GM21576 (cell line): ENCODE measurements at regions not wholly inside any gene's neighbourhood (a gene's known extent, or its start where the extent isn't known, plus 50 kb on each side); places are given as distances from the start of the nearest gene placed in this dataset.
"Not testable (repeated sequence)": the region's sequence is repeated elsewhere in the genome, so short reads cannot be mapped to it uniquely, and the experiment has no call there.

Source experiments
- ATAC-seq: cut with Tn5 transposase; IDR thresholded peaks from one replicate; pipeline ENCODE4 v1.9.1; 2021; ENCODE audit warnings: mild to moderate bottlenecking, moderate library complexity; ENCODE audit not compliant: unreplicated experiment

DNA sequence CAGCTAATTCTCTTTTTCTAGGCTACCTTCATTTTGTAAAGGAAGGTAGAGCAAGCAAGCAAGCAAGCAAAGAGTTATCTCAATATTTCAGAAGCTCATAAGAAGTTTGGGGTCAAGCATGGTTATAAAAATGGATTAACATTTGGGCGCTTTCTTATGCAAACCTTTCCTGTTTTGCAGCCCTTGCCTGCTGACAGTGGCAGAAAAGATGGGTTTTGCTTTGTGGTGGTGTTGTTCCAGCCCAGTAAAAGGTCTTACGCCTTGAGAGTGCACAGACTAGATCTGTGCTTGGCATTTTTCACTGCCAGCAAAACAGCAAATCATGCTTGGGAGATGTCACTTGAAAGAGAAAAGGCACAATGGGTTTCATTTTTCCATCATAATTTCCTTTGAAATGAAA lies 1320.6 kb upstream of the CELF4 start:
- ATAC-seq: no peak

DNA sequence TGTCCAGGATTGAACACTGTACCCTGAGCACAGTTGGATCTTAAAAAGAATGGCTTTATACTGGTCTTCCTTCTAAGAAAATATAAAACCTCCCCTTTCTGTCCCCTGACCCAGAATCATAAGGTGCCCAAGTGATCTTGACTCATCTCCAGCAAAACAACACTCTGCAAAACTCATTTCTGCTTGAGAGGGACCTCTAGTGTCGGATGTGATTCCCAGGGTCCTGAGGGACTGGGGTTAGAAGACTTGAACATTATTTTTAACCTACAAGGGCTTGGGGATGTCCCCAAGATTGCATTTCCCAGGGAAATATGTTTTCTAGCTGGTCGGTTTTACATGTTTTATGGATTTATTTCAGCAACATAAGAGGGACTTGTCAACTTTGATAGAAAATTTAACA lies 1318.5 kb upstream of the CELF4 start:
- ATAC-seq: no peak

DNA sequence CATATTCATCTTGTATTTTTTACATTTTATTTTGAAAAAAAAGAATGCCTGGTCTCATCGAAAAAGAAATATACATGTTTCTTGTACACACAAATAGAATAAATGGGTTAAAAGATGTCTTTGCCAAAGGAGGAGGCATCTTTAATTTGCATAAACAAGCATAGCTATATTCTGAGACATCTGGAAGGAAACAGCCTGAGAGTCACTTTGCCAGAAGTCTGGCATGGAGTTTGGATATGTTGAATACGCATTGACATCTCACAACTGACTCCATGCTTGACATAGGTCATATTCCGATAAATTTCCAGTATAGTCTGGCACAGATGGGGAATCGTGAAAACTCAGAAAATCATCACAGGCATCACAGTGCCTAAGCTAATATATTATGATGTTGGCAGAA lies 1317.5 kb upstream of the CELF4 start:
- no peak for ATAC-seq

DNA sequence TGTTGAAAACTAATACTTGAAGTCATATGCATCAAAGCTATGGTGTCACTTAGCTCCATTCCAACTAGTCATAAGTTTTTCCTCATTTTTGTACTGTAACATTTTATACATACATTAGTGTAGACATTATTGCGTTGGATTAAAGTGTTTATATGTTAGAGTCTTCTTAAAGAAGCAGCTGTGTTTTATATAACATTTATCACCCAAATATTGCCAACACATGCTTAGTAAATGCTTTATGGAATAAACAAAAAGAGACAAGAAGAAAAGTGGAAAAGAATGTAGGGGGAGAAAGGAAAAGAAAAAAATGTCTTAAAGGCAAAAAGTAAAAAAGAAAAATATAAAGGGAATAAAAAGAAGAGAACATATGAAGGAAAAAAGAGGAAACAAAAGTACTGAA lies 1314.3 kb upstream of the CELF4 start:
- ATAC-seq: no peak

DNA sequence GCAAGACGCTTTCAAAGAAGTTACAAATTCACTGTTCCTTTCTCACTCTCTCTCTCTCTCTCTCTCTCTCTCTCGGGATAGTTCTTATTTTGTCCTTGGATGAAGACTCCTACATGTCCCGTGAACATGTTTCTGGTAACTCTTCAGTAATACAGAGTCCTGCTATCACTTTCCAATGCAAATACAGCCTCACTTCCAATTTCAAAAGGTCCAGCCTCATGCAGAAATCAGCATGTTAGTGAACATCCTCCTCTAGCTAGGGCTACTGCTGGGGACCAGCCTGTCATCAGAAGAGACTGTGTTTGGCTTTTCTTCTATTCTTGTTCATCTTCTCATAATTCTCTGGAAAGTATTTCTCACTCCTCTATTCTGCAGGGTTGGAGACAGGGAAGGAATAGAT lies 1306.7 kb upstream of the CELF4 start:
- no peak for ATAC-seq

DNA sequence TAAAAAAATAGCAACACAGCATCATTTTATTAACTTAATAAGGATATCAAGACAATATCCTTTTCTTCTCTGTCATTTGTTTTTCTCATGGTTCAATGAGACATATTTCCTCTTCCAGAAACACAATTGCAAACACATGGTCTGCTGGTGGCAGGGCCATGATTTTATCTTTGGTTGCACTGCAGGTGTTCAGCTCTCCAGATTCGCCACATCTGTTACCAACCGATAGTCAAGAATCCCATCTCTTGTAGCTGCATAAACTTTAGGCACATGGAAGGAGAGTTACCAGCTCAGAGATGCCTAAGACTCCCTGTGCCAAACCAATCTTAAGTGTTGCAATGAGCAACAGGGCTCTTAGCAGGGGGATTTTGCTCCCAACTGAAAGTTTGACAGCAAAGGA lies 1303.2 kb upstream of the CELF4 start:
- ATAC-seq: no peak

DNA sequence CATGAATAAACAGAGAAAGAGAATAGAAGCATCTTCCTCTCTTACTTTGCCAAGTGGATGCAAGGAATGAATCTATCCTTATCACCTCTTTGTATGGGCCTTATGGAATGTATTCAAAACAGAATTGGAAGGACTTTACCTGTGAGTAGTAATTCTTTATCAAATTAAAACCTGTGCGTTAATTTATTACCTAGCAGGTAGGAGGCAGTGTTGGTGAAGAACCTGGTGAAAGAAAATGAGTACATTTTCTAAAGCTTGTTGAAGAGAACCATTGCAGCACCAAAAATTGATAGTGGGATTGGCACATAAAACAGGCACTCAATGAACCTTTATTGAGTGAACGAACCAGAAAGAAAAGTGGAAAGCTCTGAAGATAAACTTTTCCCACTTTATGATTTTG lies 1302.1 kb upstream of the CELF4 start:
- ATAC-seq: no peak

DNA sequence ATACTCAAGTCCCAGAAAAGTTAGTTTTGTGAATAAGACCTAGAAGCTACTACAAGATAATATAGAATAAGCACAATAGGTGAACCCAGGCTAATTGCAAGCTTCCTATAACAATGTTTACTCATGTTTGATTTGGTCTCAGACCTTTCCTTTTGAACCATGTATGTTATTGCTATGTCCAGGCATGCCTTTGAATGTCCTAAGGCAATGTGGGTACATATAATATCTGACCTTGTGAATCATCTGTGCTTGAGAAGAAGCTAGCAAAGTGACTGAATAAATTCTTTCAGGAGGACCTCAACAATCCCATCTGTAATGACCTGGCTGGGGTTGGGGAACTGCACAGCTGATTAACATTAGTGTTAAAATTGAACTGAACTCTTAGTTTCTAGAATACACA lies 1285.9 kb upstream of the CELF4 start:
- no peak for ATAC-seq

DNA sequence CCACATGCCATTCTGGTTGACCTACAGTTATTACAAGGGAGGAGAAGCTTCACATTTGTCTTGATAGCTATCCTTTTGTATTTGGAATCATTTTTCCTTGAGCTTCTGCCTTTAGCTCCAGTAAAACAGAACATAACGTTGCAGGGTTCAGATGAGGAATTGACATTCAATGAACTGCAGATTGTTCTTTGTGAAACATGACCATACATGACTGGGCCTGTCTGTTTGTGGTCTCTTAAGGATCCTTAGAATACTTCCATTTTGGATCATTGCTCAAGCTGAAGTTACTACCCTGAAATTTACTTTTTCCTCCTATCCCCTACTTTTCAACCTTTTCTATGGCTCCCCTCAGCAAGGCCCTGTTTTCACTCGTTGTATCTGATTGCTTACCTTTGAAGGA lies 1281.7 kb upstream of the CELF4 start:
- no peak for ATAC-seq

DNA sequence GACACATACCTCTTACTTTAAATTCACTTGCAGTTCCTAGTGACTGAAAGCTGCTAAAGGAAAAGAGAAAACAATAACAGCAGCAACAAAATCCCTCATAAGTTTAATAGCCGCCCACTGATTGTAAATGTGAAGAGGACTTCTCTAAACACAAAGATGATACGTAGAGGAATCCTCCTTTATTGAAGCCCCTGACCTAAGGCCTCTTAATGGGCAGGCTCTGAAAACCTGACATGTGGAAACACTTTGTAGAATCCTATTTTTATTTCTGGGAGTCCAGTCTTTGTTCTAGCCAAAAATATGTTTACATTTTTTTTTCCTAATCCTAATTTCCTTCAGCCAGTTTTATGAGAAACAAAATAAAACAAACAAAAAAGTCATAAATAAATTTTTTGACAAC lies 1277.7 kb upstream of the CELF4 start:
- no peak for ATAC-seq

DNA sequence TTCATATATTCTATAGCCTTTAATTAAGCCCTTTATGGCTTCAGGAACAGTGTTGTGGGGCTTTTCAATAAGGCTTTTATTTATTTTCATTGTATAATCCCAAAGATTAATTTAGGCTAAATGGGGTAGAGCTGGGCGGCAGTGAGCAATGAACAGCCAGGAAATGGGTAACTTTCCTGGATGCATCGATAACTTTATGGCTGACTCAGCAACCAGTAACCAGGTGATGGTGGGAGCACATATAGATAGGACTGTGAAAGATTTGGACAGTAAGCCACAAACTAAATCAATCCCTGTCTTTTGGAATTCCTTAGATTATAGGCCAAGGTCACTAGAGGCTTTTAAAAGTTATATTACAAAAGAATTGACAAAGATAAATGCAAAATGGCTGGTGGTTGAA lies 1260.6 kb upstream of the CELF4 start:
- no peak for ATAC-seq

DNA sequence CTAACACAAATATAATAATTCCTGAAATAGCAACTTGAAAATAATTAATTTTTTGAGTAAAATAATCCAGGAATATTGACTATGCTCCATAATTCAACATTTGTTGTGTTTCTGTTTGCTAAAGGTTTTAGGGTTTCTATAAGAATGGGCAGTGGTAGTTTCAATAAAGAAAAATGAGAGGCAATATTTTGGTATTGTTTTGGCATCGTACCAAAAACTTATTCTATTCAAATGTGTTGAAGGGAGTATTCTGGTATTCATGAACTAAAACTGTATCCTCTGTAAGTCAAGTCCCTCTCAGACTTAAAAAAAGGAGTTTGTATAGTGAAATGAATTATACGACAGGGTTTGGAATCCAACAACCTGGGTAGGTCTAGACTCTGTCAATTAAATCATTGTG lies 1245.6 kb upstream of the CELF4 start:
- no peak for ATAC-seq

DNA sequence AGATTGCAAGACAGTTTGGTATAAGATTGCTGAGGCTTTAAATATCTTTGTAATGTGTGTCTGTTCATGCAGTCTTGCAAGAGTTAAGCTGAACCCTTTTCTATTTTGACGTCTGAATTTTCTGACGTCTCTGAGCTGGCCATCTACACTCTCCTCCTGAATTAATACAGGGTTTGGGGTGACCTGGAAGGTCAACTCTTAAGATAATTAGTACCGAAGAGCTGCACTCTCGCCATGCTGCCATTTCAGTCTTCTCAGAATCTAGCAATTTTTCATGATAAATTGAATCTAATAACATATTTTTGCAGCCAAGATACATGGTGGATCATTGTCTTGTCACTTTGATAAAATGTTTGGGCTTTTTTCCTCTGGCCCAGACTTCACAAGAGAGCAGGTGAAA lies 1245.2 kb upstream of the CELF4 start:
- ATAC-seq: no peak

DNA sequence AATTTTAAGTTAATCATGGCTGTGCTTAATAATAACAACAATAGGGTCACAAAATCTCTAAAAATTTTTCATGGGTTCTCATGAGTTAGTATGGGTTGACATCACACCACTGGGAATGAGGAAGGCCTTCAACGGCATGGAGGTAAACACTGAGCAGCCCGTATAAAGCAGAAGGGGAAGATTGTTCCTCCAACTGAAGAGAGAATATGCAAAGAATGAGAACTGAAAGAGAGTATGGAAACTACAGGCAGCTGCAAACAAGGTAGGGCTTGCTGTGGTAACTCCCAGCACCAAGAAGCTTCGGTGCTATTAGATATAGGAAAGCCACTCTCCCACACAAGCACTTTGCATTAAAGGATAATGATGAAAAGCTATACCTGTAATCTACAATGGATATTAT lies 1242.3 kb upstream of the CELF4 start:
- no peak for ATAC-seq

DNA sequence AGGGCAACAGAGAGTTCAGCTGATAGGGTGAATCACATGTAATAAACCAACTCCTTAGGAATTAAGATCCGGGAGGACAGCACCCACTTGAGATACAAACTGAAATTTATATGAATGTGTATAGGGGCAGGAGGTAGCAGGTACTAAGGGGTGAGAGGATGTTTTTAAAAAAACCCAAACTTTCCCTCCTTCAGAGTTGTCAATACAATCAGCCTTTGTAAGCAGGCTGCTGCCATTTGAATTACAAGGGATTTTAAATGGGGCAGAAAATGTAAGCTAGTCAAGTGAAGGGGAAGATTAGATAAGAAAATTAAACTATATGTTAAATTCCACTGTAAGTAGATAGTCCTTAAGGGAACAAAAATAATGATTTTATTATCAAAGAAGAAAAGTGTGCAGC lies 1239.7 kb upstream of the CELF4 start:
- no peak for ATAC-seq

DNA sequence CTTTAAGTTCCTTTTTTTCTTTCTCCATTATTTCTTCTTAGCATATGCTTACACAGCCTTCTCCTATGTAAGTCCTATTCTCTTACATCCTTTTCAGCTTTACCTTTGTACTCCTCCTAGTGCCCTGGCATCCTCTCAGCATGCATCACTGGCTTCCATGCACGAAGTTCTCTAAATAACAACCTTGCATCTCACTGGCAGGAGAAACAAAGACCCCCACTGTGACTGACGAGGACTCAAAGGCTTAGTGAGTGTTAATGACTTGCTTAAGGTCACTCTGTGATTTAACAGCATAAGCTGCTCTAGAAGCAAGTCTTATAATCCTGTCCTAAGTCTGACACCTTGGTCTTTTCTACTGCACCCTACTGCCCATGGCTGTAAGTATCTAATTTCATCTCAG lies 1236.0 kb upstream of the CELF4 start:
- ATAC-seq: no peak

DNA sequence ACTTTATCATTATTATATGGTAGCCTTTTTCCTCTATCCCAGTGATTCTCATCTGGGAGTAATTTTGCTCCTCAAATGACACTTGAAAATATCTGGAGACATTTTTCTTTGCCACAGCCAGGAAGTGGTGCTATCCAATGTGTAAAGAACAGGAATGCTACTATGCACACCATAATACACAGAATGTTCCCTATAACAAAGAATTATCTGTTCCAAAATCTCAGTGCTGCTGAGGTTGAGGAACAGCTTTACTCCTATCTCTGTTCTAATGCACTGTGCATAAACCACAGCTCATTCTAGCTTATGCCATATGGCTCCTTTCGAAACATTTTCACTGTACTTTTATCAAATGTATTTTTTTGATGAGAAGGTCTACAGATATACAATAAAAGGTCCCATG lies 1231.2 kb upstream of the CELF4 start:
- no peak for ATAC-seq

DNA sequence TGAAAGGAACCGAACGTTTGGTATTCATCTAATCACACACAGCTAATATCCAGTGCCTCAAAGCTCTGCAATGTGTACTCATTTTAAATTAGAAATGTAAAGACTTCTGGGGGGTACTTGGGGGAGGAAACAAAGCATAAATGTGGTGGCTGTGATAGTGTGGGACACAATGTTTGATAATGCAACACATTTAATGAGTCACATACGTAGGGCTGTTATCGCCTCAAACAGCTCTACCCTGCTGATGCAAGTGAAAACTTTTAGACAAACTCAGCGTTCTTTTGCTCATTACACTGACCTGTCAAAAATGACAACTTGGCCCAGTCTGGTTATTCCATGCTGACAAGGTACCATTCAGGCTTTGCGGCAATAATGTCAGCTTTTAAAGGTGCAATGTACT lies 1227.1 kb upstream of the CELF4 start:
- no peak for ATAC-seq

DNA sequence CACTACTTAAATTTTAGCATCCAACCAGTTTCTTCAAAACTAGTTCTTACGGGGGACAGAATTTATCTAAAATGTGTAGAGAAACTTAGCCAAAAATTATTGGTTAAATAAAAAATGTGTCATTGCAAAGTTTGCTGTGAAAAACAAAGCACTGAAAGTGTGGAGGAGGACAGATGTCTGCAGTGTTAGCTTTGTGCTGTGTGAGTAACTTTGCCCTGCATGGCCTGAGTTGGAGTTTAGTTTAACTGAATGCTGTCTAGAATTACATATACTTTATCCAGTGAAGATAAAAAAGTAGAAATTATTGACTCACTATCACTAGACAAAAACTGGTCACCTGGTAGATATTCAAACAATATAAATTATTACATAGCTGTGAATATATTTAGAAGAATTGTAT lies 1225.2 kb upstream of the CELF4 start:
- no peak for ATAC-seq

DNA sequence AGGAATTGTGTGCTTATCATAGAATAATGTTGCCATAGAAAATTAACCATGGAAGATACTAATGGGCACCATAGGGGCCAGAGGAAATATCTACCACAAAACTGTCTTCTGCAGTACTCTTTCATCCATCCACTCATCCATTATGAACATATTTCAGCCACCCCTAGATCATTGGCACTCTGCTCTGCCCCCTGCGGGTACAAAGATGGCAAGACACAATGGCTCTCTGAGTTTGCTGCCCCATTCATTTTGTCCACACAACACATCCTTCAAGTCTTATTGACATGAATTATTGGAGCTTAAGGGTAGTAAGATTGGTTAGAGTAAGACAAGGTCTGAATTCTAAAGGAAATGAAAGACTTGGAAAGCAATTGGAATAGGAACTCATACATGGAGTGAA lies 1224.7 kb upstream of the CELF4 start:
- no peak for ATAC-seq

DNA sequence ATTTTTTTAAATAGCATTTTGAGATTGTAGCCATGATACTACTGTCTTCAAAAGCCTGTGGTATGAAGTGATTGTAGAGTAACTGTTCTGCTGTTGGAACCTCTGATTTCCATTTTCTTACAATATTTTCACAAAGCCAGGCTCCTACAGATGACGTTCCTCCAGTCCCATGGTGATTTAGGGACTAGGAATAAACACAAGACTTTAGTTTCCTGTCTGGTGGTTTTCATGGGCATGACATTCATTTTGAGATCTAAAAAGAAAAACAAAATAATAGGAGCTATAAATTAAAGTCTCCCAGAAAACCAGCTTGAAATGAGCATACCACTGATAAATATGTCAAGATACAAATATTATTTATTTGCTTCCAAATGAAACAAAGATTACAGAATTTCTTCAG lies 1223.5 kb upstream of the CELF4 start:
- ATAC-seq: no peak

DNA sequence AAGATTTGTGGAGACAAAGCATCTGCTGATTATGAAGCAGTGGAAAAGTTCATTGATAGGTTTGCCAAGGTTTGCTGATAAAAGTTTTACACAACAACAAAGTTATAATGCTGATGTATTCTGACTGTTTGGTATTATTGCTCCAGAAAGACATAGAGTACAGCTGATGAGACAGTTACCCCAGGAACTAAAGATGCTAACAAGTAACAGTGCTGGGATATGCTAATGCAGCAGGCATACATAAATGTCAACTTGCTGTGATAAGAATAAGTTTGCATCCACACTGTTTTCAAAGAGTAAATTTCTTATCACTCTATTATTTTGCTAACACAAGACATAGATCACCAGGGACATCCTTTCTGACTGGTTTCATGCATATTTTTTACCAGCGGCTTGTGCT lies 1221.3 kb upstream of the CELF4 start:
- no peak for ATAC-seq

DNA sequence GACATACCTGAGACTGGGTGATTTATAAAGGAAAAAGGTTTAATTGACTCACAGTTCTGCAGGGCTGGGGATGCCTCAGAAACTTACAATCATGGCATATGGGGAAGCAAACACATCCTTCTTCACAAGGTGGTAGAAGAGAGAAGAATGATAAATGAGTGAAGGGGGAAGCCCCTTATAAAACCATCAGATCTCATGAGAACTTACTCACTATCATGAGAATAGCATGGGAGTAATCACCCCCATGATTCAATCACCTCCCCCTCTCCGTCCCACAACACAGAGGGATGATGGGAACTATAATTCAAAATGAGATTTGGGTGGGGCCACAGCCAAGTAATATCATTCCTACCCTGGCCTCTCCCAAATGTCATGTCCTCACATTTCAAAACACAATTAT lies 1206.0 kb upstream of the CELF4 start:
- ATAC-seq: not testable (repeated sequence)

DNA sequence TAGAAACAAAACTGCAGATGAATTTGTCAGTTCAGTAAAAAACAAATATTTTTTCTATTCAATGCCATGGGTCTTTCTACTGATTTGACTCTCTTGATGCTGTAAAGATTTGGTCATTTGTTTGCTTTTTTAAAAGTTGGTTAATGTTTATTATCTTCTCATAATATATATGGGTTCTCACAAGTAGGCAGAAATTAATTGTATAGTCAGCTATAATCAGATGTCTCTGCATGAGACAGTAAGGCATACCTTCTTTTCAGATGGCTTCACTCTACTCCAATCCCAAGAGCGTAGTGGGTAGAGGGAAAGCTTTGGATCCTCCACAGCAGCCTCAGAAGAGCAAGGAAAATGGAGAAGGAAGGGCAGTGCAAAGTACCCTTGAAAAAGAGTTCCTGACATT lies 1202.9 kb upstream of the CELF4 start:
- ATAC-seq: no peak
